Skin epidermis (tissue), 12 donors: ENCODE measurements at regions not wholly inside any gene's neighbourhood (a gene's known extent, or its start where the extent isn't known, plus 50 kb on each side); places are given as distances from the start of the nearest gene placed in this dataset.
"Not testable (repeated sequence)": the region's sequence is repeated elsewhere in the genome, so short reads cannot be mapped to it uniquely, and the experiment has no call there.

Source experiments
- H3K27ac ChIP-seq, 21 experiments: fragments of 200-600 bp; sonication (generic) in 11 of 21; one replicate each; pipeline ENCODE4 v1.5.0; 2020; ENCODE audit warnings: mild to moderate bottlenecking in 3 of 21, inconsistent platforms in 2 of 21, moderate library complexity in 2 of 21
- H3K4me3 ChIP-seq, 7 experiments: fragments of 200-600 bp; sonication (generic) in 2 of 7; one replicate each; pipeline ENCODE4 v1.5.0; 2020; ENCODE audit warnings: inconsistent platforms in 2 of 7, mild to moderate bottlenecking in 2 of 7, moderate library complexity in 1 of 7

GRCh38 chr12:23128462-23128861 is 503.5 kb downstream of the ETNK1 start:
- H3K27ac ChIP-seq: no peak overlapping the region
- H3K4me3 ChIP-seq: no peak overlapping the region

GRCh38 chr12:23132357-23132756 is 507.4 kb downstream of the ETNK1 start:
- H3K4me3 ChIP-seq: no peak overlapping the region
- H3K27ac ChIP-seq: no peak overlapping the region

GRCh38 chr12:23133471-23133870 is 508.5 kb downstream of the ETNK1 start:
- Histone ChIP-seq H3K27ac (no peak overlapping the region), H3K4me3 (no peak overlapping the region)

- Histone ChIP-seq H3K4me3 (no peak overlapping the region), H3K27ac (no peak overlapping the region)
These were observed 514.1 kb downstream of the ETNK1 start for GRCh38 chr12:23139026-23139425.

- H3K27ac ChIP-seq: no peak overlapping the region
- H3K4me3 ChIP-seq: no peak overlapping the region
These were observed 515.7 kb downstream of the ETNK1 start for GRCh38 chr12:23140710-23141109.

- Histone ChIP-seq H3K27ac (no peak overlapping the region), H3K4me3 (no peak overlapping the region)
These were observed 516.4 kb downstream of the ETNK1 start for GRCh38 chr12:23141335-23141734.

GRCh38 chr12:23146070-23146469 is 521.1 kb downstream of the ETNK1 start:
- not testable (repeated sequence) for H3K27ac ChIP-seq, H3K4me3 ChIP-seq

GRCh38 chr12:23168459-23168858 is 543.5 kb downstream of the ETNK1 start:
- Histone ChIP-seq H3K4me3 (no peak overlapping the region), H3K27ac (no peak overlapping the region)

GRCh38 chr12:23169012-23169695 is 544.2 kb downstream of the ETNK1 start:
- Histone ChIP-seq H3K27ac (no peak overlapping the region), H3K4me3 (no peak overlapping the region)

GRCh38 chr12:23169696-23170013 is 544.7 kb downstream of the ETNK1 start:
- H3K4me3 ChIP-seq: no peak overlapping the region
- H3K27ac ChIP-seq: no peak overlapping the region

GRCh38 chr12:23174917-23175316 is 549.9 kb downstream of the ETNK1 start:
- Histone ChIP-seq H3K27ac (no peak overlapping the region), H3K4me3 (no peak overlapping the region)

- Histone ChIP-seq H3K4me3 (no peak overlapping the region), H3K27ac (no peak overlapping the region)
These were observed 560.4 kb downstream of the ETNK1 start for GRCh38 chr12:23185346-23185745.

GRCh38 chr12:23186950-23187349 is 562.0 kb downstream of the ETNK1 start:
- H3K27ac ChIP-seq: no peak overlapping the region

GRCh38 chr12:23193552-23193951 is 568.6 kb downstream of the ETNK1 start:
- Histone ChIP-seq H3K4me3 (no peak overlapping the region), H3K27ac (no peak overlapping the region)

More at GRCh38 chr12:23186950-23187349, 562.0 kb downstream of the ETNK1 start:
- no peak overlapping the region for H3K4me3 ChIP-seq

GRCh38 chr12:23197266-23197665 is 572.3 kb downstream of the ETNK1 start:
- Histone ChIP-seq H3K4me3 (no peak overlapping the region), H3K27ac (no peak overlapping the region)

GRCh38 chr12:23202728-23203127 is 577.8 kb downstream of the ETNK1 start:
- Histone ChIP-seq H3K27ac (no peak overlapping the region), H3K4me3 (no peak overlapping the region)

- H3K27ac ChIP-seq: no peak overlapping the region
- H3K4me3 ChIP-seq: no peak overlapping the region
These were observed 580.2 kb downstream of the ETNK1 start for GRCh38 chr12:23204933-23205778.

- no peak overlapping the region for H3K27ac ChIP-seq
These were observed 584.8 kb downstream of the ETNK1 start for GRCh38 chr12:23209793-23210192.

GRCh38 chr12:23210573-23210972 is 585.6 kb downstream of the ETNK1 start:
- H3K4me3 ChIP-seq: no peak overlapping the region
- H3K27ac ChIP-seq: no peak overlapping the region

More at GRCh38 chr12:23209793-23210192, 584.8 kb downstream of the ETNK1 start:
- no peak overlapping the region for H3K4me3 ChIP-seq

GRCh38 chr12:23211384-23212320 is 586.7 kb downstream of the ETNK1 start:
- no peak overlapping the region for H3K4me3 ChIP-seq
- H3K27ac ChIP-seq: no peak overlapping the region
